GM18505 (cell line): ENCODE measurements at regions not wholly inside any gene's neighbourhood (a gene's known extent, or its start where the extent isn't known, plus 50 kb on each side); places are given as distances from the start of the nearest gene placed in this dataset.

Experiments
- ATAC-seq: cut with Tn5 transposase; IDR thresholded peaks from one replicate; pipeline ENCODE4 v1.9.1; 2021; ENCODE audit not compliant: unreplicated experiment
- POLR2A ChIP-seq: IDR thresholded peaks from 4 replicates; pipeline ENCODE4 v1.6.1; 2011; ENCODE audit warnings: borderline replicate concordance; ENCODE audit not compliant: insufficient read depth, insufficient read length; ENCODE audit errors: extremely low read depth

DNA sequence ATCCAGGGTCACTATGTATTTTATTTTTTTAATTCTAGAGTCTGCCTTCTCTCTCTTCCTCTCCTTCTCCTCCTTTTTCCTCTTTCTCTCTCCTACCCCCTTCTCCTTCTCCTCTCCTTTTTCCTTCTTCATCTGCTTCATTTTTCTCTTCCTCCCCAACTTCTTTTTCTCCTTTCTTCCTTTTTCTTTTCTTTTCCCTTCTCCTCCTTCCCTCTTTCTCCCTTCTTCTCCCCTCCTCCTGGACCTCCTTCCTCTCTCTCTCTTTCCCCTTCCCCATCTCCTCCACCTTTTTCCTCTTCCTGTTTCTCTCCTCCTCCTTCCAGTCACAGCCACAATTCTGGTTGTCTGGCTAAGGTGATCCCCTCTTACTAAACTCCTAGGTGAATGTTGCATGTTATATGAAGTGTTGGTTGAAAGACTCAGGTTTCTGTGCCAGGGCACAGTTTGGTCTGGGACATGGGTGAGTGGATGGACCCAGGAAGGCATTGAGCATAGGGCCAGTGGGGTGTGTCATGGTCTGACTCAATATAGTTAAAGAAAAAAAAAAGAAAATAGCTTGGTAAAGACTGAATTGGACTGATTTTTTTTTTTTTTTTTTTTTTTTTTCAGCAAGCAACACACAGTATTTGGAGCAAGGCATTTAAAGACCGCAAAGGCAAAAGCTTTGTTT lies 266.9 kb downstream of the TGFB2 start:
- no peak for ATAC-seq
- no peak for TF ChIP-seq POLR2A

DNA sequence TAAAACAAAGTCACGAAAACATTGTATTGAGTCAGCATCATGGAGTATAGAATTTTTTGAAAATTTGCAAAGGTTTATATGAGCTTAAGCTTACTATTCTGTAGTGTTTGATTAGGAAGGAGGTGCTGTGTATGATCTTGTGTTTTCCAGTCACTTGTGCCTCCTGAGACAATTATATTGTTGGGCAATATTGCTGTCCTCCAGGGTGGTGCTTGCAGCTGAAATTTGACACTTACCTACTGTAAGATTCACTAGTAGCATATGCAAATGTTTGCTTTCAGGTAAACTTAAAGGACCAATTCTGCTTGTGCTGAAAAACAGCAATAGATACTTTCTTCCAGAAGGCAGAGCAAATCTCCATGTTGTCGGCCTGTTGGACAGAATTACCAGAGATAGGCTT lies 268.0 kb downstream of the TGFB2 start:
- ATAC-seq, result no peak
- no peak for TF ChIP-seq POLR2A

DNA sequence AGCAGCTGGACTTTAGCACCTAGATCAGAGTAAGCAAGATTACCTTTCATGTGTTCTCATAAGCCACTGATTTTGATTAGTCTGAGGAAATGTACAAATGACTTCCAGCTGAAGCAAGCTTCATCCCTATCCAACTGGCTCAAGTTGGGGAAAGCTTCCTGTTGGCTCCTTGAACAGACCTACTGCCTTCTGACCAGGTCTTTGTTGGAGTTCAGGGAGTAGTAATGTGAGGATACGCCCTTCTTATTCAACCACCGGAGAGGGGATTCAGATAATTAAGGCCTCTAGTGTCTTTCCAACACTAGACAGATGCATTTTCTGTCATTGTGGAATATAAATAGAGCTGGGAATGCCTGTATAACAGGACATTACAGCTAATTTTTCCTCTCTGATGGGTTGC lies 268.9 kb downstream of the TGFB2 start:
- no peak for TF ChIP-seq POLR2A
- no peak for ATAC-seq

DNA sequence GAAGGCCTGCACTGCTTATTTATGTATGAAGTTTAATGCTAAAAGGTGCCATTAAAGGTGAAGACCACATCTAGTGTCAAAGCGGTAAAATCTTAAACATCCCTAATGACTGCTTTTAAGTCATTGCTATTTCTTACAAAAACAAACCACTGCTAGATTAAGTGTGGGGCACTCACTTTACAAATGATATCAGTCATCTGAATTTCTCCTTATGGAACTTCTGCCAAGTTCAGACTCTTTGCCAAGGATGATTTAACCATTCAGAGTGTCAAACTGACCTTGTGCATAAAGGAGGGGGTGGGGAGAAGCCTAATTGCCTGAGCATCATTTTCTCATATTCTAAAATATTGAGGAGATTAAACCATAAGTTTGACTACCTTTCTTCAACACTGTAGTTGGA lies 271.5 kb downstream of the TGFB2 start:
- no peak for ATAC-seq
- no peak for TF ChIP-seq POLR2A

DNA sequence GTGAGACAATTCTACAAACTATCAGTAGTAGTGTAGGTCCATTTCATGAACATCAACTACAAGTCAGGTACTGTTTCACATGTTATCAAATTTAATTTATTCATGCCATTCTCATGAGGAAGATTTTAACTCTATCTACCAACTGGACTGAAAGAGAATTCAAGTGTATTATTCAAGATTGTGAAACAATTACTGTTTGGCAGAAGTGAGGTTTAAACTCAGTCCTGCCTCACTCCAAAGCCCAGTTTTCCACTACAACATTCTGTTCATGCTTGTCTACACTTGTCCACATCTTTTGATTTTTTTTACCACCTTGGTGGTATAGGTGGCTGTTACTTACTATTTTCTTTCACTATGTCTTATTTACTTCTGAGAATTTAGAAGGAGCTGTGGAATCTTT lies 272.9 kb downstream of the TGFB2 start:
- ATAC-seq, result no peak
- no peak for TF ChIP-seq POLR2A

DNA sequence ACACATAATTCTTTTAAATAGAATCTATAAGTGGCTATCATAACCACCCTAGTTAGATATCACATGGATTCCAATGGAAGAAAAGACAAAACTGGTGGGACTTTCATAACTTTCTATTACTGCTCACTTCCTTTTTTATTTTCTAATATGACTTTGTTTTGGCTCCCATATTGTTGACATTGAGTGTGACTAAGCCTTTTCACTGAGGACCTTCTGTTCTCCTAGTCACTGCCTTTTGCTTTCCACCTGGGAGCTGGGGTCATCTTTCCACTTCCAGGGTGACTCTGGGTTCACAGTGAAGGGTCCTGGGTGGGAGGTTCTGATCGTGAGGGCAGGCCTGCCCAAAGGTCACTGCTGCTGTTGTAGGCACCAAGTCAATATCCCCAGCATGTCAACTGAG lies 275.8 kb downstream of the TGFB2 start:
- ATAC-seq, result no peak

DNA sequence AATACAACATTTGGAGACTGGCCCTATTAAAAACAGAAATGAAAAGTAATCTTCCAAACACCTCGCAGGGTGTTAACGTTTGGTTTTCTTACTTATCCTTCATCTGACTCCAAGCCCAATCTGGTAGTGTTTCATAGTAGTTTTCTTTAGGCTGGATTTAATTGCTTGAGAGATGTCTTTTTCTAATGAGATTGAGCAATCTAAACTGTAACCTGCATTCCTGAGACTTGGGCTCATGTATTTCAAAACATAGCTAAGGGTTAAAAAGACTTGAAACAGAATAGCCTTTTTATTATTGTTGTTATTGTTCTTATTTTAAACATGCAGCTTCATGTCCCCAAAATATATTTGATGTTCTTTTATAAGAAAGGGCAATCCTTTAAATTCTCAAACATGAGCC lies 278.9 kb downstream of the TGFB2 start:
- no peak for ATAC-seq
- no peak for TF ChIP-seq POLR2A

More for the DNA sequence above, 275.8 kb downstream of the TGFB2 start:
- no peak for TF ChIP-seq POLR2A

DNA sequence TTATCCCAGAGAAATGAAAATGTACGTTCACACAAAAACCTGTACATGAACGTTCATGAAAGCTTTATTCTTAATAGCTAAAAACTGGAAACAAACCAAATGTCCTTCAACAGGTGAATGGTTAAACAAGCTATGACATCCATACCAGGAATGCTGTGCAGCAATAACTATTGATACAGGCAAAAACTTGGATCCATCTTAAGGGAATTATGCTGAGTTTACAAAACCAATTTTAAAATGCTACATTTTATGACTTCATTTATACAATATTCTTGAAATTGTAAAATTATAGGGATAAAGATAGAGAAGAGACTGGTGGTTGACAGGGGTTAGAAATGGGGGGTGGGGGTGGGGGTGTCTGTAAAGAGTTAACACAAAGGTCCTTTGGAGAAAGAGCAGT lies 280.3 kb downstream of the TGFB2 start:
- TF ChIP-seq POLR2A, result no peak
- no peak for ATAC-seq

DNA sequence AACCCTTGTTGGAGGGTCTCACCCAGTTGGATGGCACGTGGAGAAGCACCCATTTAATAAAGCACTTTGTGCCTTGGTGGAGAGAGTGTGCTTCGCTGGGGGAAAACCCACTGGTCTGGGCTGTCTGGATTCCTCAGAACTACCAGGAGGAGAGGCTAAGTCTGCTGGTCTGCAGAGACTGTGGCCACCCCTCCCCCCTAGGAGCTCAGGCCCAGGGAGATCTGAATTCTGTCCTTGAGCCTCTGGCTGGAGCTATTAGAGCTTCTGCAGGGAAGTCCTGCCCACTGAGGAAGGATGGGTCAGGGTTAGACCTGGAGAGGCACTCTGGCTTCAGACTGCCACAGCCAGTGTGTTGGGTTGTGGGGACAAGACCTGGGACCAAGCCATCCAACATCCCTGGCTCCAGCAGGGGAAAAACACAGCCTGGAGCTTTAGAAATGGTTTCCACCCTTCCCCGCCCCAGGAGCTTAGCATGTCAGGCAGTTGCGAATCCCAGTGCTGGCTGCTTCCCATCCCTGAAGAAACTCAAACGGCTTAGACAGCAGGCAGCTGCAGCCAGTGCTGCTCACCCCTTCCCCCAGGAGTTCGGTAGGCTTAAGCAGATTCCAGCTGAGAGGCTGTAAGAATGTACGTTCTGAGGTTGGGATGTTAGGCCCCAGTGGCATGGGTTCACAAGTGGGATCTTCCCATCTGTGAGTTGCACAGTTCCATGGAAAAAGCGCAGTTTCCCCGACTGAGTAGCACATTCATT lies 288.3 kb downstream of the TGFB2 start:
- no peak for ATAC-seq
- no peak for TF ChIP-seq POLR2A

DNA sequence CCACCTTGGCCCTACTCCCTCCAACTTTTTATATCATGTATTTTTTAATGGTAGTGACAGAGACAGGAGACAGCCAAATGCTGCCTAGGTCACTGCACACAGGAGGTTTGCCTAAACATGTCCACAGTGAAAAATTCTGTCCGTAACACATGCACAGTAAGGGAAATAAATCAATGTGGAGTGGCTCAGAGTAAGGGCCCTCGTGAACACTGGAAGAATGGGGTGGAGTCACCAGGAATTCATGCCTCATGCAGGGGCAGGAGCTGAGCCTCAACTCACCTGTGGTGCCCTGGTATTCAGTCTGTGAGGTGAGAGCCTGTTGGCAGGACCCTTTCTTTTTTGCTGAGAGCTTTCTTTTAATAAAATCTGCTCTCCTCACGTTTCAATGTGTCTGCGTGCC lies 289.1 kb downstream of the TGFB2 start:
- TF ChIP-seq POLR2A, result no peak
- ATAC-seq, result no peak

DNA sequence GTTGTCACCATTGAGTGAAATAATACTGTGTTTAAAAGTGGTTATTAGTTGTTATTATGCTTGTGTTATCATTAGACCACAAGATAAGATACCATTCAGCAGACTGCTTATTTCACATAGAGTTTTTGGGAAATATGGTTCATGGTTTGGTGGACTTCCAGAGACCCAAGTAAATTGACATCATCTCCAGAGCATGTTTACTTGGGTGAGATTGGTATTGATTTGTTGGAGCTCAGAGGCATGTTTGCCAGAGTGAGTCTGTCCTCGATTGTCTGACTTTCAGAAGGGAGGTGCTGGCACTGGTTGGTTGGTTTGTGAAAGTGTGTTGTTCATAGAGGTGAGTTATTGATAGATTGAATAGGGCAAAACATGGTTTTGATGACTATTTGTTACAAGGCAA lies 291.4 kb downstream of the TGFB2 start:
- TF ChIP-seq POLR2A, result no peak
- no peak for ATAC-seq

DNA sequence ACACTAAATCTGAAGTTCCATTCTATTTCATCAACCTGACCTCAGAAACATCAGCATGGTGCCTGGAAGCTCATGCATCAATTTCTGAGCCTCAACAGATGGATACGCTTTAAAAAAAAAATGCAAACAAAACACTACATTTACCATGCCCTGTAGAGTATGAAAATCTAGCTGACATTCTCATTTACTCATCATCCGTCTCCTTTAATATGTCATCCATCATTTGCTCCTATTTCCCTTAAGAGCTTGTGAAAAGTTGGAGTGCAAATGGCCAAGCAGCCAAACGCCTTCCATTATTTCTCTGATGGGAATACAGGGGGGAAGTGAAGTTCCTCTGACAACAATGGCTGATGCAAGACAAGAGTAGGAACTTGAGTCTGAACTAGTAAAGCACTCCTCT lies 295.0 kb downstream of the TGFB2 start:
- ATAC-seq, result no peak
- TF ChIP-seq POLR2A, result no peak

DNA sequence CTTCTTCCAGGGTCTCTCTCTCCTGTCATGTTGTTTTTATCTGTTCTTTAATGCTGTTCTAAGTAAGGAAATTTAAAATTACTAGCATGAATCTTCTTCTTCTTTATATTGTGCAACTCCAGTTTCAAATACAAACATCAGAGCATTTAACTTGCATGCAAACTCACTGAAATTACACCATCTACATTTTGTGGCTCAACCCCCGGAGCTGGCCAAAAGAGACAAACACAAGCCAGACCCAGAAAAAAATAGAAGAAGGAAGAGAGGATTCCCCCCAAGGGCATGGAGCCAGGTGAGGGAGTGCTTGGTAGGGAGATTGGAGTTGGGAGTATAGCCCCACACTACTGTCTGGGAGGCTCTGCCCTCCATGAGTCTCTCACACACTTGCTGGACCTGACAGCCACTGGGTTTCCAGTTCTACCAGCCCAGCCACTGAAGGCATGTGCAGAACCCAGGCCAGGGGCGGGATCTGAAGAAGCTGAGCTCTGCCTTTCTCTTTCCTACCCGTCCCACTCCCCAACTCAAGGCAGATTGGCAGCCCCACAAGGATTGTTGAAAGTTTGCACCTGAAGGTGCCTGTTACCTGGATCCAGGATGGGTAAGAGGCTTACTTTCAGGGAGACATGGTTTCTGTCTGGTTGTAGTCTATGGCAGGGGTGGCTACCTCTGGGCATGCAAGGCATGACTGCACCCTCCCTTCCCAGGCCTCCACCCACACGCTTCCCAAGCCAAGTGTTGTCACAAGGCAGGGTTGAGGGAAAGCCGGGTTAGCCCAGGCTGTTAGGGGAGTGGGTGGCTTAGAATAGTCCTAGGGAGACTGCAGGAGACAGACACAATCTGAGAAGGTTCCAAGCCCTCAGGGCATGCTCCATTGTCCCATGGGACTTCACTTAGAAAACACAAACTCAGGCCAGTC lies 297.2 kb downstream of the TGFB2 start:
- ATAC-seq, result no peak
- TF ChIP-seq POLR2A, result no peak
